ENCODE measurements at regions not wholly inside any gene's neighbourhood (a gene's known extent, or its start where the extent isn't known, plus 50 kb on each side); places are given as distances from the start of the nearest gene placed in this dataset.

DNA sequence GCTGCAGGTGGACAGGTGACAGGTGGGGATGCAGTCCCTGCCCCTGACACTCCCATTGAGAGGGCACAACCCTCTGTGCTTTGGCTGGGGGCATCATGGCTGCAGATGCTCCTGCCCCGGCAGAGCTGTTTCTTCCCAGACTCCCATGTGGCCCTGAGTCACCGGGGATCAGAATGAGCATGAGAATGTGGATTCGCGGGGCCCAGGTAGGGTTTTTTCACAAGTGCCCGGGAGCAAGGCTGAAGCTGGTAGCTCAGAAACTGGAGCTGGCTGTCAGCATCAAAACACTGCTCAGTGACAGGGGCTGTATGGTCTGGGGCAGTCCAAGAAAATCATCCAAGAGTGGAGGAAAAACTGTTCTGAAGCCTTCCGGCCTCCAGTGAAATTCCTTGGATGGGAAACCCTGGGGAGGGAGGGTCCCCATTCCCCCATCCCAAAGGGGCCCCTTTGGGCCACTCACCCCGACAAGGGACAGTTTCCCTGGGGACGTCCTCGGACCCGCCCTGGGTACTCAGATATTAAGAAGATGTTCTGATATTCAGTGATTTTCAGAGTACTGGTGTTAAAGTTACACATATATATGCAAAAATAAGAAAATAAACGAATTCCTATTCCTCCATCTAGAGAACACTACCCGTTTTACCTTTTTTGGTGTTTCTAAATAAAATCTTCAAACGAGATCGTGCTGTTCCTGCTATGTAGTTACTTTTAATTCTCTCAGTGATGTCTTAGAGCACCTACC, 120.1 kb upstream of the LPCAT1 start:
- peaks cover 11% of the 10 kb centered on the region for H3K27me3 ChIP-seq (ENCODE audit: control insufficient read depth, insufficient read depth, low read length)
- no CpG with 5 or more reads among the region's 14 CpGs for WGBS (ENCODE audit: insufficient coverage, insufficient read length)
- H3K36me3 ChIP-seq (ENCODE audit: control insufficient read depth, insufficient read depth, low read length) = no peaks in the 10 kb centered on the region
- no peak overlapping the region for H3K4me3 ChIP-seq (ENCODE audit: low read length)
- no peaks in the 10 kb centered on the region for H3K9me3 ChIP-seq (ENCODE audit: control insufficient read depth, insufficient read depth, low read length)
- no peak overlapping the region for H3K27ac ChIP-seq (ENCODE audit: low read length)
- no peak for DNase-seq (ENCODE audit: low read depth, low spot score)
- H3K4me1 ChIP-seq (ENCODE audit: control insufficient read depth, insufficient read depth, low read length) = peaks cover 1% of the 10 kb centered on the region

DNA sequence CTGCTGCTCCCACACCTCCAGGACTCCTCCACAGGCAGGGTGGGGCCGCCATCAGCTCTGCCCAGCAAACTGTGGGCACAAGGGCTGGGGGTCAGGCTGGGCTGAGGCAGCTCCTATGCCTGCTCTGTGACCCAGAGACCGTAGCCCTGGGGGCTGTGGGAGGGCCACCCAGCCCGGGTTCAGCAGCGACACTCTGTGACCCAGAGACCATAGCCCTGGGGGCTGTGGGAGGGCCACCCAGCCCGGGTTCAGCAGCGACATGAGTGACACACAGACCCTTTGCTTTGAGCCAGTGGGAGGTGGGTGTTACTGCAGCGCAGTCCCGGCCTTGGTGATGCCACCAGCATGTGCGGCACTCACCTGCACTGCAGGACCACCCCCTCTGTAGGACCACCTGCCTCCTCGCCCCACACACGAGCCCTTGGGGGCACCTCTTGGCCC, 118.9 kb upstream of the LPCAT1 start:
- Histone ChIP-seq H3K4me1 (ENCODE audit: control insufficient read depth, insufficient read depth, low read length) (peaks cover 1% of the 10 kb centered on the region), H3K27ac (ENCODE audit: low read length) (no peak overlapping the region), H3K9me3 (ENCODE audit: control insufficient read depth, insufficient read depth, low read length) (no peaks in the 10 kb centered on the region), H3K36me3 (ENCODE audit: control insufficient read depth, insufficient read depth, low read length) (no peaks in the 10 kb centered on the region), H3K27me3 (ENCODE audit: control insufficient read depth, insufficient read depth, low read length) (peaks cover 11% of the 10 kb centered on the region), H3K4me3 (ENCODE audit: low read length) (no peak overlapping the region)
- WGBS (ENCODE audit: insufficient coverage, insufficient read length) = no CpG with 5 or more reads among the region's 11 CpGs
- DNase-seq (ENCODE audit: low read depth, low spot score) = no peak

DNA sequence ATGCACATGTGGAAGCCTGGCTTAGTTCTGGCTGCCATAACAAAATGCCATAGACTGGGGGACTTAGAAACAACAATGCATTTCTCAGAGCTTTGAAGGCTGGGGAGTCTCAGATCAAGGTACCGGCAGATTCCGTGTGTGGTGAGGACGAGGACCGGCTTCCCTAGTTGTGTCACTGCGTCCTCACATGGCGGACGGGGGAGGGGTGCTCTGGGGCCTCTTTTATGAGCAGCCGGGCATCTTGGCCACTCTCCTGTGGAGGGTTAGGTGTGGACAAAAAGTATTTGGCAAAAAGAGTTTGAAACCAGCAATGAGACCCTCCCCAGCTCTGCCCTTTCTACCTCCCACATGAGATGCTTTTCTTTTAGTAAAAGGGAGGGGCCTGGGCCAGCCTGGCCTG, 118.5 kb upstream of the LPCAT1 start:
- DNase-seq (ENCODE audit: low read depth, low spot score) = no peak
- H3K4me1 ChIP-seq (ENCODE audit: control insufficient read depth, insufficient read depth, low read length) = peaks cover 1% of the 10 kb centered on the region
- H3K4me3 ChIP-seq (ENCODE audit: low read length) = no peak overlapping the region
- no peaks in the 10 kb centered on the region for H3K36me3 ChIP-seq (ENCODE audit: control insufficient read depth, insufficient read depth, low read length)
- peaks cover 11% of the 10 kb centered on the region for H3K27me3 ChIP-seq (ENCODE audit: control insufficient read depth, insufficient read depth, low read length)
- H3K9me3 ChIP-seq (ENCODE audit: control insufficient read depth, insufficient read depth, low read length) = no peaks in the 10 kb centered on the region
- H3K27ac ChIP-seq (ENCODE audit: low read length) = no peak overlapping the region
- no CpG with 5 or more reads among the region's 8 CpGs for WGBS (ENCODE audit: insufficient coverage, insufficient read length)

DNA sequence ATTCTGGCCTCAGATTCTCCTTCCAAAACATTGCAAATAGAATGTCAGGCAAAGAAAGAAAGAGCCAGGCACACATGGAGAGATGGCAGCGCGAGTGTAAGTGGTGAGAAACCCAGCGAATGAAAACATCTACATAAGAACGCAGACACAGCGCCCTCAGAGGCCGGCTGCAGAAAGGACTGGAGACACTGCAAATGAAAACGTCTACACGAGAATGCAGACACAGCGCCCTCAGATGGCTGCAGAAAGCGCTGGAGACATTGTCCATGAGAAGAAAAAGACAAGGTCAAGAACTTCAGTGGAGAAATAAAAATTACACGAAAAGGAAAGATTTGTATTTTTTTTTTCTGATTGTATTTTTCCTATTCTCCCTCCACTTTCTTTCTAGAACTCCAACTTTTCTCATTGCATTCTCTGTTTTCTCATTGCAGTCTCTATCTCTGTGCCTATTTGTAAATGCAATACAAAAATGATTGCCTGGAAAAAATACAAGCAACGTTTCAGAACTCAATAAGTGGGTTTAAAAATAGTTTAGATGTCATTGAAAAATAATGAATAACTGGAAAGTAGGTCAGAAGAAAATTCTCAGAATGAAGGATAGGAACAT, 117.9 kb upstream of the LPCAT1 start:
- Histone ChIP-seq H3K9me3 (ENCODE audit: control insufficient read depth, insufficient read depth, low read length) (no peaks in the 10 kb centered on the region), H3K36me3 (ENCODE audit: control insufficient read depth, insufficient read depth, low read length) (no peaks in the 10 kb centered on the region), H3K27me3 (ENCODE audit: control insufficient read depth, insufficient read depth, low read length) (peaks cover 11% of the 10 kb centered on the region), H3K4me1 (ENCODE audit: control insufficient read depth, insufficient read depth, low read length) (peaks cover 1% of the 10 kb centered on the region), H3K27ac (ENCODE audit: low read length) (no peak overlapping the region), H3K4me3 (ENCODE audit: low read length) (no peak overlapping the region)
- peak; percentile 92 for DNase-seq (ENCODE audit: low read depth, low spot score)
- no CpG with 5 or more reads among the region's 12 CpGs for WGBS (ENCODE audit: insufficient coverage, insufficient read length)

DNA sequence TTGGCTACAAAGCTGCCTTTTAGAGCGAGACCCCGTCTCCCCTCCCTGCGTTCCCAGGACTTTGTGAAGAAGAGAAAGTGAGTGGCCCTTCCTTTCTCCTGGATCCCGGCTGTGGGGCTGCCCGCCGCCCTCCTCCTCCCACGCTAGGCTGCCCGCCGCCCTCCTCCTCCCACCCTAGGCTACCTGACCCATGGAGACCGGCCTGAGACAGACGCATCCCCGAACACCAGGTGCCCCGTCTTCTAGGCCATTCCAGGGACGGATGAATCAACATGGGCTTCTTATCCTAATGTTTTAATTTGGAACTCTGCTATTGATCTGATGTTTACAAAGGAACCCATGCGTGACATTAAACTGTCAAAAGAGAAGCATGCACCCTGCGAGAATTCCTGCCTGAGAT, 117.3 kb upstream of the LPCAT1 start:
- no CpG with 5 or more reads among the region's 16 CpGs for WGBS (ENCODE audit: insufficient coverage, insufficient read length)
- H3K36me3 ChIP-seq (ENCODE audit: control insufficient read depth, insufficient read depth, low read length) = no peaks in the 10 kb centered on the region
- no peak overlapping the region for H3K27ac ChIP-seq (ENCODE audit: low read length)
- H3K9me3 ChIP-seq (ENCODE audit: control insufficient read depth, insufficient read depth, low read length) = no peaks in the 10 kb centered on the region
- H3K27me3 ChIP-seq (ENCODE audit: control insufficient read depth, insufficient read depth, low read length) = peaks cover 11% of the 10 kb centered on the region
- no peak overlapping the region for H3K4me3 ChIP-seq (ENCODE audit: low read length)
- peaks cover 1% of the 10 kb centered on the region for H3K4me1 ChIP-seq (ENCODE audit: control insufficient read depth, insufficient read depth, low read length)
- DNase-seq (ENCODE audit: low read depth, low spot score) = no peak

DNA sequence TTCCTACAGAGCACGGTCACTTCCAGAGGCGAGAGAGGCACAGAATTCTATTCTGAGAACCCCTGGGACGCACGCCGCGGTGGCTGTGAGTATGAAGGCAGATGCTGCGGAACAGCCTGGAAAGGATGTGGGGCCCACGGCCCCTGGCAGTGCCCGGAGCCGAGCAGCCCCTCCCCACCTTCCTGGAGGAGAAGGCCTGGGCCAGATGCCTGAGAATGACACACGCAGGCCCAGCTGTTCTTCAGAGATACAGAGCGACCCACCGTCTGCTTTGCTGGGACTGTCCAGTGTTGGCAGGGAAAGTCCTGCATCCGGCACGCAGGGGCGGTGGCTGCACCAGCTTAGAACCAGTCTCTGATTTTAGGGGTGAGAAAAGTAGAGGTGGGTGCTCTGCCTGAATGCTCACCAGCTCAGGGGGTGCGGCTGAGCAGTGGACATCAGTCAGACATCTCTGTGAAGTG, 116.7 kb upstream of the LPCAT1 start:
- Histone ChIP-seq H3K4me1 (ENCODE audit: control insufficient read depth, insufficient read depth, low read length) (peaks cover 1% of the 10 kb centered on the region), H3K27me3 (ENCODE audit: control insufficient read depth, insufficient read depth, low read length) (peaks cover 11% of the 10 kb centered on the region), H3K9me3 (ENCODE audit: control insufficient read depth, insufficient read depth, low read length) (no peaks in the 10 kb centered on the region), H3K4me3 (ENCODE audit: low read length) (no peak overlapping the region), H3K27ac (ENCODE audit: low read length) (no peak overlapping the region), H3K36me3 (ENCODE audit: control insufficient read depth, insufficient read depth, low read length) (no peaks in the 10 kb centered on the region)
- no peak for DNase-seq (ENCODE audit: low read depth, low spot score)
- WGBS (ENCODE audit: insufficient coverage, insufficient read length) = no CpG with 5 or more reads among the region's 17 CpGs

DNA sequence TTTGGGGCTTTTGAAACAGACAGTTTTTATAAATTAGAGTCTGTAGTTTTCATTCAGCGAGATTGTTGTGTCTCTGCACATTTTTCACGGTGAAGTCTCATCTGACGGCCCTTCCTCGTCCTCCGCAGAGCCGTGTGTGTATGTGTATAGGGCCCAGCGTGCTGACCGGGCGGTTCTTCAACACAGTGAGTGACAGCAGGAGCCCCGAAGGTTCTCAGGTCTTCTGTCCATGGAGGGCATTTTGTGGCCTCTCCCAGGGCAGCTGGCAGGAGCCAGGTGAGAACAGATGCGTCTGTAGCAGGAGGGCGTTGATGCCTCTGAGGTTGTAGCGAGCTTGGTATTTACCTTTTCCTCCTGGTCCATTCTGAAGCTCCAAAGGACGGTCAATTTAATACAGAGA, 116.0 kb upstream of the LPCAT1 start:
- Histone ChIP-seq H3K27ac (ENCODE audit: low read length) (no peak overlapping the region), H3K4me1 (ENCODE audit: control insufficient read depth, insufficient read depth, low read length) (peaks cover 1% of the 10 kb centered on the region), H3K27me3 (ENCODE audit: control insufficient read depth, insufficient read depth, low read length) (peaks cover 8% of the 10 kb centered on the region), H3K9me3 (ENCODE audit: control insufficient read depth, insufficient read depth, low read length) (no peaks in the 10 kb centered on the region), H3K4me3 (ENCODE audit: low read length) (no peak overlapping the region), H3K36me3 (ENCODE audit: control insufficient read depth, insufficient read depth, low read length) (no peaks in the 10 kb centered on the region)
- no CpG with 5 or more reads among the region's 14 CpGs for WGBS (ENCODE audit: insufficient coverage, insufficient read length)
- DNase-seq (ENCODE audit: low read depth, low spot score) = no peak

DNA sequence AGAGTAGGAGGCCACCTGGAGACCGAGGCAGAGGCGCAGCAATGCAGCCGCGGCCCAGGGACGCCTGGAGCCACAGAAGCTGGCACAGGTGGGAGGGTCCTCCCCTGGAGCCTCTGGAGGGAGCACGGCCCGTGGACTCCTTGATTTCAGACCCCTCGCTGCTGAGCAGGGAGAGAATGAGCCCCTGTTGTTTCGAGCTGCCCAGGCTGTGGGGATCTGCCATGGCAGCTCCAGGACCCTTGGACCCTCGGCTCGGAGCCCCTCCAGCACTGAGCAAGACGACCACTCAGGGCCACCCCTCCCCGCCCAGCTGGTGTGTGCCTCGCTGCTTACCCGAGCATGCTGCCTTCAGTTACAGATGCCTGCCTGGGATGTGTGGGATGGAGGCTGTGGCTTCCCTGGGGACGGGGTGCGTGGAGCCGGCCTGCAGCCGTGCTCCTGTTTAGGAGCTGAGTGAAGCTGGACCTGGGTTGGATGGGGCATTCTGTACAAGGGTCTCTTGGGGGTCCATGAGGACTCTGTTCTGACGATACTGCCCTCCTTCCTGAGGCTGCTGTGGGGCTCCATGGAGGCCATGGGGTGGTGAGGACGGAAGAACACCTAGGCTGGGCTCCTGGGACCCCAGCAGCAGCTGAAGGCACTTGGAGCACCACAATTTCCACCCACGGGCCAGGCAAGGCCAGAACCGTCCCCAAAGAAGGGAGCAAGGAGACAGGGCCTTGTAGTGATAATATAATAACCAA, 115.1 kb upstream of the LPCAT1 start:
- Histone ChIP-seq H3K9me3 (ENCODE audit: control insufficient read depth, insufficient read depth, low read length) (no peaks in the 10 kb centered on the region), H3K4me1 (ENCODE audit: control insufficient read depth, insufficient read depth, low read length) (peaks cover 1% of the 10 kb centered on the region), H3K36me3 (ENCODE audit: control insufficient read depth, insufficient read depth, low read length) (no peaks in the 10 kb centered on the region), H3K27ac (ENCODE audit: low read length) (no peak overlapping the region), H3K4me3 (ENCODE audit: low read length) (no peak overlapping the region), H3K27me3 (ENCODE audit: control insufficient read depth, insufficient read depth, low read length) (peaks cover 5% of the 10 kb centered on the region)
- no peak for DNase-seq (ENCODE audit: low read depth, low spot score)
- no CpG with 5 or more reads among the region's 23 CpGs for WGBS (ENCODE audit: insufficient coverage, insufficient read length)

DNA sequence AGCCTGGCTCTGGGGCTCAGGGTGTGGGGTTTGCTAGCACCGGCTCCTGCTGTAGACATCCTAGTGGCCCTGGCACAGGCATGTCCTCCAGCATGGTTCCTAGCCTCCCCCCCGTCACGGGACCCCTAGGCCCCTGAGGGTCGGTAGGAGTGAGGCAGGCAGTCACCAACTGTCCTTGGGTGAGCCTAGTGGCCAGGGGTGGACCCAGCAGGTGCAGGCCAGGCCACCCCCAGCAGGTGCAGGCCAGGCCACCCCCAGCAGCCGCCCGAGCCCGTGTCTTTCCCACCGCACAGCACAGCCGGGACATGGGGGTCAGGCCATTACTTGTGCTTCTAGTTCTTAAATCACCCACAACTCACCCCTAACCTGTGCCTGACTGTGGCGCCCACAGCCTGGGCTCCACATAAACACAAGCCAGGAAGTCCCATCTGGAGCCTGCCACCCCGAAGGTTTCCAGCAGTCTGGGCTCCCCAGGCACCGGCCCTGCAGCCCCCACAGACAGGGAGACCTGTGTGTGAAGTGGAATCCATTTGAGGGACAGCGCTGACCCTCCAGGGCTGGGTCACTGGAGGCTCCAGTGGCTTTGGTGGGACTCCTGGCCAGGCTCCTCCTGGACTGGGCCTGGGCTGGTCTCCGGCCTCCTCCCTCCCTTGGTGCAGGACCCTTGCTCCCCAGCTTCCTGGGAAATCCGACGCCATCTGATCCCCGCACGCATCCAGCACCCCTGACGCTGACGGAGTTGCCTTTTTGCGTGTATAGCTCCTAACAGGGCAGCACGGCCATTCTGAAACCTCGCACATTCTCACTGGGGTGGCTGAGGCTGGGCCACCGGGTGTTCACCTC, 114.1 kb upstream of the LPCAT1 start:
- WGBS (ENCODE audit: insufficient coverage, insufficient read length) = no CpG with 5 or more reads among the region's 24 CpGs
- H3K36me3 ChIP-seq (ENCODE audit: control insufficient read depth, insufficient read depth, low read length) = no peaks in the 10 kb centered on the region
- no peak for DNase-seq (ENCODE audit: low read depth, low spot score)
- H3K4me1 ChIP-seq (ENCODE audit: control insufficient read depth, insufficient read depth, low read length) = no peaks in the 10 kb centered on the region; the same call in 1 of the 2 replicates
- no peak overlapping the region for H3K4me3 ChIP-seq (ENCODE audit: low read length)
- no peak overlapping the region for H3K27ac ChIP-seq (ENCODE audit: low read length)
- no peaks in the 10 kb centered on the region for H3K9me3 ChIP-seq (ENCODE audit: control insufficient read depth, insufficient read depth, low read length)
- H3K27me3 ChIP-seq (ENCODE audit: control insufficient read depth, insufficient read depth, low read length) = no peaks in the 10 kb centered on the region; the same call in 1 of the 2 replicates

All from iPS DF 6.9 (cell line).